NB4 (cell line): ENCODE measurements at regions not wholly inside any gene's neighbourhood (a gene's known extent, or its start where the extent isn't known, plus 50 kb on each side); places are given as distances from the start of the nearest gene placed in this dataset.

Experiments
- CTCF ChIP-seq: IDR thresholded peaks from one replicate; pipeline ENCODE4 v1.5.1; 2012; ENCODE audit warnings: low read depth, low read length
- MAX ChIP-seq: IDR thresholded peaks from 2 replicates; pipeline ENCODE4 v1.6.1; 2011; ENCODE audit warnings: low read depth, low read length
- POLR2A ChIP-seq: IDR thresholded peaks from 2 replicates; pipeline ENCODE4 v1.6.1; 2011; ENCODE audit warnings: mild to moderate bottlenecking; ENCODE audit not compliant: insufficient read length; ENCODE audit errors: extremely low read depth

- no peak for TF ChIP-seq CTCF
- no peak for TF ChIP-seq POLR2A
- TF ChIP-seq MAX = no peak
Measured at GRCh38 chr10:111833251-111833650, 350.3 kb downstream of the GPAM start.
